ENCODE measurements at regions not wholly inside any gene's neighbourhood (a gene's known extent, or its start where the extent isn't known, plus 50 kb on each side); places are given as distances from the start of the nearest gene placed in this dataset.

- TF ChIP-seq CTCF (optimal IDR thresholded peaks at IDR 0.05 in 1 of 3, IDR thresholded peaks at IDR 0.05 in 1 of 3, conservative IDR thresholded peaks at IDR 0.05 in 1 of 3; ENCODE audit: extremely low read depth in 1 of 3, insufficient read depth in 2 of 3, low read length in 3 of 3) (no peak), EZH2 (IDR thresholded peaks at IDR 0.05; ENCODE audit: low read length) (no peak)
Observed at GRCh38 chr10:123496375-123496774, 169.8 kb upstream of the GPR26 start.
